Neuron (in vitro differentiated cells): ENCODE measurements at regions not wholly inside any gene's neighbourhood (a gene's known extent, or its start where the extent isn't known, plus 50 kb on each side); places are given as distances from the start of the nearest gene placed in this dataset.

Experiments used
- H2AFZ ChIP-seq: one replicate; pipeline ENCODE4 v1.6.1; 2013; ENCODE audit warnings: low read depth, mild to moderate bottlenecking, inconsistent platforms, low read length, moderate library complexity
- H3K27me3 ChIP-seq: one replicate; pipeline ENCODE4 v1.6.1; 2013; ENCODE audit warnings: low read length; ENCODE audit not compliant: insufficient read depth
- H3K36me3 ChIP-seq: one replicate; pipeline ENCODE4 v1.6.1; 2013; ENCODE audit warnings: low read length; ENCODE audit not compliant: insufficient read depth
- H3K4me1 ChIP-seq: one replicate; pipeline ENCODE4 v1.6.1; 2013; ENCODE audit warnings: low read length; ENCODE audit not compliant: insufficient read depth
- H3K4me3 ChIP-seq: 2 replicates; pipeline ENCODE4 v1.5.1; 2013; ENCODE audit warnings: mild to moderate bottlenecking, low read length, moderate library complexity
- H3K9me3 ChIP-seq: one replicate; pipeline ENCODE4 v1.6.1; 2013; ENCODE audit warnings: low read length

- Histone ChIP-seq H3K9me3 (peaks cover under 1% of the 10 kb centered on the region), H3K4me1 (no peaks in the 10 kb centered on the region), H3K4me3 (no peak overlapping the region), H3K27me3 (no peaks in the 10 kb centered on the region), H2AFZ (no peak overlapping the region), H3K36me3 (no peaks in the 10 kb centered on the region)
Measured at GRCh38 chr4:144202081-144202480, 61.6 kb upstream of the GYPA start.

- Histone ChIP-seq H2AFZ (no peak overlapping the region), H3K27me3 (no peaks in the 10 kb centered on the region), H3K4me3 (no peak overlapping the region), H3K4me1 (no peaks in the 10 kb centered on the region), H3K36me3 (no peaks in the 10 kb centered on the region), H3K9me3 (no peaks in the 10 kb centered on the region)
Measured at GRCh38 chr4:144203155-144203554, 62.6 kb upstream of the GYPA start.

- H3K4me1 ChIP-seq: no peaks in the 10 kb centered on the region
- no peaks in the 10 kb centered on the region for H3K36me3 ChIP-seq
- no peaks in the 10 kb centered on the region for H3K9me3 ChIP-seq
- H3K27me3 ChIP-seq: no peaks in the 10 kb centered on the region
- H3K4me3 ChIP-seq: no peak overlapping the region
- H2AFZ ChIP-seq: no peak overlapping the region
Measured at GRCh38 chr4:144204431-144204830, 63.9 kb upstream of the GYPA start.

GRCh38 chr4:144206711-144207110 lies 66.2 kb upstream of the GYPA start:
- no peaks in the 10 kb centered on the region for H3K27me3 ChIP-seq
- no peaks in the 10 kb centered on the region for H3K4me1 ChIP-seq
- H2AFZ ChIP-seq: no peak overlapping the region
- H3K36me3 ChIP-seq: no peaks in the 10 kb centered on the region
- H3K9me3 ChIP-seq: no peaks in the 10 kb centered on the region
- no peak overlapping the region for H3K4me3 ChIP-seq

- Histone ChIP-seq H3K4me1 (no peaks in the 10 kb centered on the region), H3K27me3 (no peaks in the 10 kb centered on the region), H2AFZ (no peak overlapping the region), H3K9me3 (no peaks in the 10 kb centered on the region), H3K4me3 (no peak overlapping the region), H3K36me3 (no peaks in the 10 kb centered on the region)
Measured at GRCh38 chr4:144208074-144208473, 67.6 kb upstream of the GYPA start.

GRCh38 chr4:144209491-144209890 lies 69.0 kb upstream of the GYPA start:
- no peak overlapping the region for H2AFZ ChIP-seq
- H3K9me3 ChIP-seq: no peaks in the 10 kb centered on the region
- H3K36me3 ChIP-seq: no peaks in the 10 kb centered on the region
- H3K4me3 ChIP-seq: no peak overlapping the region
- H3K4me1 ChIP-seq: no peaks in the 10 kb centered on the region
- H3K27me3 ChIP-seq: no peaks in the 10 kb centered on the region

GRCh38 chr4:144213371-144213770 lies 72.9 kb upstream of the GYPA start:
- H3K9me3 ChIP-seq: no peaks in the 10 kb centered on the region
- H3K27me3 ChIP-seq: no peaks in the 10 kb centered on the region
- H2AFZ ChIP-seq: no peak overlapping the region
- no peak overlapping the region for H3K4me3 ChIP-seq
- H3K36me3 ChIP-seq: no peaks in the 10 kb centered on the region
- no peaks in the 10 kb centered on the region for H3K4me1 ChIP-seq

GRCh38 chr4:144223149-144223548 lies 82.6 kb upstream of the GYPA start:
- Histone ChIP-seq H3K4me3 (no peak overlapping the region), H2AFZ (no peak overlapping the region), H3K9me3 (no peaks in the 10 kb centered on the region), H3K36me3 (no peaks in the 10 kb centered on the region), H3K4me1 (no peaks in the 10 kb centered on the region), H3K27me3 (no peaks in the 10 kb centered on the region)

GRCh38 chr4:144223661-144224060 lies 83.1 kb upstream of the GYPA start:
- Histone ChIP-seq H2AFZ (no peak overlapping the region), H3K4me1 (no peaks in the 10 kb centered on the region), H3K36me3 (no peaks in the 10 kb centered on the region), H3K27me3 (no peaks in the 10 kb centered on the region), H3K9me3 (no peaks in the 10 kb centered on the region), H3K4me3 (no peak overlapping the region)

GRCh38 chr4:144259285-144259684 lies 118.8 kb upstream of the GYPA start:
- no peaks in the 10 kb centered on the region for H3K36me3 ChIP-seq
- no peaks in the 10 kb centered on the region for H3K4me1 ChIP-seq
- no peak overlapping the region for H2AFZ ChIP-seq

GRCh38 chr4:144267084-144267483 lies 126.6 kb upstream of the GYPA start:
- Histone ChIP-seq H3K27me3 (no peaks in the 10 kb centered on the region), H3K4me1 (no peaks in the 10 kb centered on the region), H3K36me3 (no peaks in the 10 kb centered on the region), H3K4me3 (no peak overlapping the region), H2AFZ (no peak overlapping the region), H3K9me3 (no peaks in the 10 kb centered on the region)

More at GRCh38 chr4:144259285-144259684, 118.8 kb upstream of the GYPA start:
- H3K4me3 ChIP-seq: no peak overlapping the region
- H3K9me3 ChIP-seq: no peaks in the 10 kb centered on the region
- no peaks in the 10 kb centered on the region for H3K27me3 ChIP-seq

GRCh38 chr4:144280688-144281087 lies 140.2 kb upstream of the GYPA start:
- Histone ChIP-seq H3K4me3 (no peak overlapping the region), H3K36me3 (no peaks in the 10 kb centered on the region), H3K9me3 (no peaks in the 10 kb centered on the region), H3K27me3 (no peaks in the 10 kb centered on the region), H3K4me1 (no peaks in the 10 kb centered on the region), H2AFZ (no peak overlapping the region)

GRCh38 chr4:144283526-144283925 lies 143.0 kb upstream of the GYPA start:
- Histone ChIP-seq H3K4me1 (no peaks in the 10 kb centered on the region), H3K9me3 (no peaks in the 10 kb centered on the region), H3K4me3 (no peak overlapping the region), H2AFZ (no peak overlapping the region), H3K27me3 (no peaks in the 10 kb centered on the region), H3K36me3 (no peaks in the 10 kb centered on the region)

- Histone ChIP-seq H2AFZ (no peak overlapping the region), H3K27me3 (no peaks in the 10 kb centered on the region), H3K36me3 (no peaks in the 10 kb centered on the region), H3K9me3 (no peaks in the 10 kb centered on the region), H3K4me3 (no peak overlapping the region), H3K4me1 (no peaks in the 10 kb centered on the region)
Measured at GRCh38 chr4:144284026-144284425, 143.5 kb upstream of the GYPA start.
